Smooth muscle cell (in vitro differentiated cells): ENCODE measurements at regions not wholly inside any gene's neighbourhood (a gene's known extent, or its start where the extent isn't known, plus 50 kb on each side); places are given as distances from the start of the nearest gene placed in this dataset.

Source experiments
- DNase-seq: peaks from one replicate; lab custom pipeline; 2025; ENCODE audit not compliant: unreplicated experiment; lab: John Stamatoyannopoulos, UW
- H2AFZ ChIP-seq: fragments of 200-600 bp; sonication (generic); 2 replicates; pipeline ENCODE4 v1.6.0; 2016; ENCODE audit warnings: antibody characterized with exemption, low read depth, mild to moderate bottlenecking
- H3F3A ChIP-seq: fragments of 200-600 bp; sonication (generic); 2 replicates; pipeline ENCODE4 v1.6.0; 2017; ENCODE audit warnings: antibody characterized with exemption, low read depth
- H3K27ac ChIP-seq: fragments of 200-600 bp; sonication (generic); 2 replicates; pipeline ENCODE4 v1.5.1; 2016; ENCODE audit warnings: low read depth, mild to moderate bottlenecking
- H3K27me3 ChIP-seq: fragments of 200-600 bp; sonication (generic); 2 replicates; pipeline ENCODE4 v1.6.1; 2016; ENCODE audit warnings: low read depth, mild to moderate bottlenecking
- H3K36me3 ChIP-seq: fragments of 200-600 bp; sonication (generic); 2 replicates; pipeline ENCODE4 v1.5.1; 2016; ENCODE audit warnings: low read depth
- H3K4me1 ChIP-seq: fragments of 200-600 bp; sonication (generic); 2 replicates; pipeline ENCODE4 v1.5.1; 2016; ENCODE audit warnings: low read depth
- H3K4me2 ChIP-seq: fragments of 200-600 bp; sonication (generic); 2 replicates; pipeline ENCODE4 v1.6.0; 2016; ENCODE audit warnings: mild to moderate bottlenecking
- H3K4me3 ChIP-seq: fragments of 200-600 bp; sonication (generic); 2 replicates; pipeline ENCODE4 v1.5.1; 2016; ENCODE audit warnings: mild to moderate bottlenecking
- H3K79me2 ChIP-seq: fragments of 200-600 bp; sonication (generic); 2 replicates; pipeline ENCODE4 v1.6.0; 2016; ENCODE audit warnings: low read depth, mild to moderate bottlenecking
- H3K9ac ChIP-seq: fragments of 200-600 bp; sonication (generic); 2 replicates; pipeline ENCODE4 v1.6.0; 2016; ENCODE audit warnings: low read depth
- H3K9me3 ChIP-seq: fragments of 200-600 bp; sonication (generic); replicated peaks from 2 replicates; pipeline ENCODE4 v1.5.1; 2016; ENCODE audit warnings: low read depth
- H4K20me1 ChIP-seq: fragments of 200-600 bp; sonication (generic); 2 replicates; pipeline ENCODE4 v1.6.0; 2016; ENCODE audit warnings: low read depth
- CTCF ChIP-seq: fragments of 200-600 bp; sonication (generic); IDR thresholded peaks from 2 replicates; pipeline ENCODE4 v1.5.1; 2017; ENCODE audit warnings: borderline replicate concordance, mild to moderate bottlenecking, antibody characterized with exemption; ENCODE audit not compliant: insufficient read depth, poor library complexity, severe bottlenecking
- WGBS: methylation state at CpG from one replicate; pipeline ENCODE4 v1.1.7; 2016; ENCODE audit warnings: low lambda C conversion rate; 5-methylcytosine and 5-hydroxymethylcytosine counted together

GRCh38 chr7:25877802-25878789 lies 273.9 kb upstream of the NFE2L3 start:
- Histone ChIP-seq H3K4me2 (no peak overlapping the region), H2AFZ (no peak overlapping the region), H3K4me1 (no peaks in the 10 kb centered on the region), H3K9me3 (no peaks in the 10 kb centered on the region), H4K20me1 (no peaks in the 10 kb centered on the region), H3K9ac (no peak overlapping the region), H3F3A (no peaks in the 10 kb centered on the region), H3K36me3 (no peaks in the 10 kb centered on the region), H3K27ac (no peak overlapping the region), H3K4me3 (no peak overlapping the region), H3K79me2 (no peaks in the 10 kb centered on the region), H3K27me3 (peaks cover 53% of the 10 kb centered on the region)
- no peak for TF ChIP-seq CTCF
- no peak for DNase-seq
- 75% methylated on average over 9 of the region's 9 CpGs for WGBS

GRCh38 chr7:25879799-25880198 lies 272.2 kb upstream of the NFE2L3 start:
- WGBS, result 95% methylated on average over 3 of the region's 3 CpGs
- Histone ChIP-seq H3K4me3 (no peak overlapping the region), H3K36me3 (no peaks in the 10 kb centered on the region), H3F3A (no peaks in the 10 kb centered on the region), H3K4me1 (no peaks in the 10 kb centered on the region), H3K27ac (no peak overlapping the region), H4K20me1 (no peaks in the 10 kb centered on the region), H3K4me2 (no peak overlapping the region), H3K9ac (no peak overlapping the region), H3K79me2 (no peaks in the 10 kb centered on the region), H3K9me3 (no peaks in the 10 kb centered on the region), H2AFZ (no peak overlapping the region), H3K27me3 (peaks cover 55% of the 10 kb centered on the region)
- DNase-seq, result no peak
- TF ChIP-seq CTCF, result no peak

- H3K4me1 ChIP-seq, result no peaks in the 10 kb centered on the region
- no peak overlapping the region for H3K9ac ChIP-seq
- no peaks in the 10 kb centered on the region for H3K9me3 ChIP-seq
- H3F3A ChIP-seq, result no peaks in the 10 kb centered on the region
- H3K27ac ChIP-seq, result no peak overlapping the region
- peaks cover 47% of the 10 kb centered on the region for H3K27me3 ChIP-seq
- no peak overlapping the region for H2AFZ ChIP-seq
- TF ChIP-seq CTCF, result no peak
- no peak overlapping the region for H3K4me2 ChIP-seq
- WGBS, result 78% methylated on average over 14 of the region's 14 CpGs
- no peak for DNase-seq
- no peaks in the 10 kb centered on the region for H3K79me2 ChIP-seq
- H3K4me3 ChIP-seq, result no peak overlapping the region
- H3K36me3 ChIP-seq, result no peaks in the 10 kb centered on the region
- H4K20me1 ChIP-seq, result no peaks in the 10 kb centered on the region
Measured at GRCh38 chr7:25881317-25882037, 270.5 kb upstream of the NFE2L3 start.
